GM12878 (cell line): ENCODE measurements at regions not wholly inside any gene's neighbourhood (a gene's known extent, or its start where the extent isn't known, plus 50 kb on each side); places are given as distances from the start of the nearest gene placed in this dataset.

Experiments
- ATAC-seq: fragments of 200-7000 bp; cut with Tn5 transposase; 3 replicates; pipeline ENCODE4 v1.9.1; 2020; ENCODE audit warnings: mild to moderate bottlenecking, moderate library complexity
- BruUV-seq: library from RNA; stranded (reverse); fragments of 400-500 nt; replicated peaks from 2 replicates; lab custom pipeline; 2021; lab: Mats Ljungman, UMichigan
- CTCF ChIA-PET: fragments of 300-600 bp; sonication (Branson Sonifier 250); formaldehyde crosslinking; extraction: SDS; loops from one replicate; lab custom pipeline; 2021; ENCODE audit warnings: inconsistent platforms; lab: Yijun Ruan, JAX
- POLR2A ChIA-PET: fragments of 350-600 bp; formaldehyde crosslinking; extraction: SDS; loops from one replicate; lab custom pipeline; 2021; ENCODE audit warnings: inconsistent platforms; lab: Charles Lee
- RAD21 ChIA-PET: fragments of 300-600 bp; sonication (Branson Sonifier 250); formaldehyde crosslinking; loops from one replicate; lab custom pipeline; 2023; ENCODE audit warnings: antibody characterized with exemption; ENCODE audit not compliant: unreplicated experiment; lab: Charles Lee
- SMC1A ChIA-PET: fragments of 300-600 bp; sonication (Branson Sonifier 250); formaldehyde crosslinking; loops from one replicate; lab custom pipeline; 2023; ENCODE audit not compliant: unreplicated experiment, uncharacterized antibody; lab: Charles Lee
- DNase-seq: peaks from one replicate; pipeline ENCODE4 v3.0.0-alpha.2; 2011; ENCODE audit warnings: low read depth, low spot score
- FAIRE-seq: peaks from 3 replicates; lab custom pipeline; 2011; peaks lifted over from hg19 to GRCh38; lab: Jason Lieb, UNC
- H2AFZ ChIP-seq: 2 replicates; pipeline ENCODE4 v1.6.0; 2011; ENCODE audit warnings: low read depth, low read length, control low read depth; ENCODE audit not compliant: control insufficient read depth
- H3K27ac ChIP-seq: 2 replicates; pipeline ENCODE4 v1.5.1; 2011; ENCODE audit warnings: control low read depth; ENCODE audit not compliant: control insufficient read depth, insufficient read depth
- H3K27me3 ChIP-seq, 2 experiments: replicated peaks in 1 of 2; 2 replicates each; pipeline versions ENCODE4 v1.6.0 to v1.6.1; 2011; ENCODE audit warnings: low read length in 1 of 2; ENCODE audit not compliant: control insufficient read depth in 2 of 2, insufficient read depth in 2 of 2
- H3K36me3 ChIP-seq, 2 experiments: 2 replicates each; pipeline ENCODE4 v1.5.1; 2011; ENCODE audit warnings: low read length in 1 of 2; ENCODE audit not compliant: control insufficient read depth in 2 of 2, insufficient read depth in 2 of 2
- H3K4me1 ChIP-seq: 2 replicates; pipeline ENCODE4 v1.6.1; 2011; ENCODE audit warnings: mild to moderate bottlenecking, low read length, moderate library complexity, mixed read lengths; ENCODE audit not compliant: control insufficient read depth, insufficient read depth
- H3K4me2 ChIP-seq: 2 replicates; pipeline ENCODE4 v1.6.0; 2011; ENCODE audit warnings: control low read depth; ENCODE audit not compliant: control insufficient read depth, insufficient read depth
- H3K4me3 ChIP-seq: fragments of 200-600 bp; sonication (generic); 2 replicates; pipeline ENCODE4 v1.5.1; 2016
- H3K79me2 ChIP-seq: 2 replicates; pipeline ENCODE4 v1.6.0; 2011; ENCODE audit warnings: low read length; ENCODE audit not compliant: control insufficient read depth, insufficient read depth
- H3K9ac ChIP-seq: 2 replicates; pipeline ENCODE4 v1.8.0; 2011; ENCODE audit warnings: low read length, control low read depth, mixed read lengths; ENCODE audit not compliant: control insufficient read depth, insufficient read depth
- H3K9me3 ChIP-seq: replicated peaks from 3 replicates; pipeline ENCODE4 v1.5.1; 2011; ENCODE audit warnings: mild to moderate bottlenecking, low read length; ENCODE audit not compliant: control insufficient read depth, insufficient read depth
- H4K20me1 ChIP-seq: 2 replicates; pipeline ENCODE4 v1.6.0; 2011; ENCODE audit not compliant: control insufficient read depth, insufficient read depth
- BCLAF1 ChIP-seq: fragments of 450-650 bp; IDR thresholded peaks from 2 replicates; pipeline ENCODE4 v1.6.1; 2017; ENCODE audit warnings: antibody characterized with exemption, mild to moderate bottlenecking, moderate library complexity
- CREM ChIP-seq: IDR thresholded peaks from 2 replicates; pipeline ENCODE4 v1.6.1; 2014; ENCODE audit warnings: antibody characterized with exemption, low read depth
- DPF2 ChIP-seq: fragments of 450-650 bp; IDR thresholded peaks from 2 replicates; pipeline ENCODE4 v1.6.1; 2017; ENCODE audit warnings: mild to moderate bottlenecking
- E4F1 ChIP-seq: fragments of 450-650 bp; IDR thresholded peaks from 2 replicates; pipeline ENCODE4 v1.6.1; 2018; ENCODE audit warnings: borderline replicate concordance, mild to moderate bottlenecking; ENCODE audit not compliant: partially characterized antibody
- ETV6 ChIP-seq, 2 experiments: fragments of 450-650 bp in 1 of 2; IDR thresholded peaks in 1 of 2; conservative IDR thresholded peaks in 1 of 2; 2 replicates each; pipeline ENCODE4 v1.6.1; 2014; ENCODE audit warnings: antibody characterized with exemption in 1 of 2, borderline replicate concordance in 1 of 2, low read depth in 1 of 2, mild to moderate bottlenecking in 1 of 2, moderate library complexity in 1 of 2
- HCFC1 ChIP-seq: fragments of 150-350 bp; IDR thresholded peaks from 2 replicates; pipeline ENCODE4 v1.6.1; 2014; ENCODE audit warnings: low read length
- HDAC6 ChIP-seq: fragments of 200-600 bp; sonication (generic); IDR thresholded peaks from one replicate; pipeline ENCODE4 v1.8.0; 2017; ENCODE audit warnings: antibody characterized with exemption; ENCODE audit not compliant: unreplicated experiment
- IKZF2 ChIP-seq, 2 experiments: fragments of 450-650 bp; IDR thresholded peaks; 2 replicates each; pipeline ENCODE4 v1.6.1; 2017; ENCODE audit warnings: mild to moderate bottlenecking in 2 of 2, moderate library complexity in 2 of 2
- LARP7 ChIP-seq: fragments of 450-650 bp; IDR thresholded peaks from 2 replicates; pipeline ENCODE4 v1.6.1; 2017; ENCODE audit warnings: mild to moderate bottlenecking
- NFYA ChIP-seq: IDR thresholded peaks from 2 replicates; pipeline ENCODE4 v1.6.1; 2011; ENCODE audit warnings: low read depth, mild to moderate bottlenecking, low read length, improper control_type of control experiment, borderline replicate concordance
- NR2C2 ChIP-seq: IDR thresholded peaks from 2 replicates; pipeline ENCODE4 v1.6.1; 2011; ENCODE audit warnings: borderline replicate concordance, low read depth; ENCODE audit not compliant: control insufficient read depth, insufficient read length
- PML ChIP-seq: IDR thresholded peaks from 2 replicates; pipeline ENCODE4 v1.6.1; 2012; ENCODE audit warnings: low read length, inconsistent platforms
- RB1 ChIP-seq: fragments of 450-650 bp; formaldehyde crosslinking; IDR thresholded peaks from 2 replicates; pipeline ENCODE4 v1.6.1; 2017; ENCODE audit warnings: mild to moderate bottlenecking, borderline replicate concordance
- SUPT20H ChIP-seq: IDR thresholded peaks from 2 replicates; pipeline ENCODE4 v1.6.1; 2011; ENCODE audit warnings: low read depth, mild to moderate bottlenecking, low read length, moderate library complexity, borderline replicate concordance; ENCODE audit not compliant: control insufficient read depth
- SUZ12 ChIP-seq: fragments of 200-600 bp; sonication (generic); IDR thresholded peaks from one replicate; pipeline ENCODE4 v1.6.1; 2018; ENCODE audit warnings: antibody characterized with exemption, mild to moderate bottlenecking; ENCODE audit not compliant: unreplicated experiment
- USF1 ChIP-seq: IDR thresholded peaks from 2 replicates; pipeline ENCODE4 v1.6.1; 2011; ENCODE audit warnings: borderline replicate concordance, low read depth, mild to moderate bottlenecking, moderate library complexity, mixed read lengths, low read length; ENCODE audit not compliant: insufficient read depth; ENCODE audit errors: extremely low read length
- YBX1 ChIP-seq: fragments of 450-650 bp; IDR thresholded peaks from 2 replicates; pipeline ENCODE4 v1.6.1; 2016; ENCODE audit warnings: antibody characterized with exemption
- ZBED1 ChIP-seq: IDR thresholded peaks from 2 replicates; pipeline ENCODE4 v1.6.1; 2016; ENCODE audit warnings: borderline replicate concordance
- WGBS: methylation state at CpG from one replicate; pipeline ENCODE4 v1.1.6; 2016; ENCODE audit warnings: low lambda C conversion rate; ENCODE audit not compliant: insufficient replicate concordance, insufficient coverage; ENCODE audit errors: missing lambda C conversion rate; 5-methylcytosine and 5-hydroxymethylcytosine counted together
- in situ Hi-C: fragments of 300-500 bp; cut with MboI; formaldehyde crosslinking; loops from 9 replicates; pipeline ENCODE4 v1.14.3; 2018; ENCODE audit warnings: mixed read lengths
- intact Hi-C: fragments of 100-400 bp; cut with micrococcal nuclease; formaldehyde crosslinking; loops from one replicate; pipeline ENCODE4 v1.14.2; 2022; ENCODE audit not compliant: unreplicated experiment

- TF ChIP-seq ETV6 (conservative IDR thresholded peaks at IDR 0.05 in 1 of 2, IDR thresholded peaks at IDR 0.05 in 1 of 2; ENCODE audit: borderline replicate concordance in 1 of 2, low read depth in 1 of 2) (no peak), IKZF2 (IDR thresholded peaks at IDR 0.05) (no peak)
Observed at GRCh38 chr2:237218756-237219155, 133.1 kb downstream of the COPS8 start (continued).

- Histone ChIP-seq H3K4me1 (no peaks in the 10 kb centered on the region), H3K27ac (no peak overlapping the region), H3K4me3 (no peak overlapping the region), H3K27me3 (no peaks in the 10 kb centered on the region; a peak in 1 of 4 replicates), H3K9ac (no peak overlapping the region), H3K79me2 (no peaks in the 10 kb centered on the region), H3K36me3 (no peaks in the 10 kb centered on the region), H3K9me3 (no peaks in the 10 kb centered on the region), H3K4me2 (no peak overlapping the region), H2AFZ (no peak overlapping the region), H4K20me1 (no peaks in the 10 kb centered on the region)
- FAIRE-seq (no peak), DNase-seq (no peak), ATAC-seq (no peak)
- intact Hi-C loops, result no loop called here
- RAD21 ChIA-PET, result no interaction called here
- TF ChIP-seq SUZ12 (no peak), DPF2 (no peak), SUPT20H (no peak), USF1 (no peak), HDAC6 (no peak), NFYA (no peak), PML (no peak), ZBED1 (no peak), ETV6 (conservative IDR thresholded peaks at IDR 0.05 in 1 of 2, IDR thresholded peaks at IDR 0.05 in 1 of 2; ENCODE audit: borderline replicate concordance in 1 of 2, low read depth in 1 of 2) (no peak), LARP7 (no peak), HCFC1 (no peak), E4F1 (no peak), YBX1 (no peak), NR2C2 (no peak), CREM (no peak), RB1 (no peak), BCLAF1 (no peak)
- no TSS peak for BruUV-seq
- in situ Hi-C loops, result no loop called here
- POLR2A ChIA-PET, result no interaction called here
- SMC1A ChIA-PET, result no interaction called here
- 50% methylated on average over 2 of the region's 4 CpGs for WGBS
- CTCF ChIA-PET, result no interaction called here
Observed at GRCh38 chr2:237219826-237220225, 134.1 kb downstream of the COPS8 start.
